NCI-H1694 treated with DMSO at 0.1 percent for 48 hours (cell line): ENCODE measurements at regions not wholly inside any gene's neighbourhood (a gene's known extent, or its start where the extent isn't known, plus 50 kb on each side); places are given as distances from the start of the nearest gene placed in this dataset.

ENCODE experiments used
- DNase-seq: peaks from one replicate; lab custom pipeline; 2025; lab: John Stamatoyannopoulos, UW

- DNase-seq, result no peak
These were observed 675.9 kb upstream of the ADGRL4 start for GRCh38 chr1:79682478-79682877.

- DNase-seq, result no peak
These were observed 674.9 kb upstream of the ADGRL4 start for GRCh38 chr1:79681382-79681781.

- DNase-seq, result no peak
These were observed 673.4 kb upstream of the ADGRL4 start for GRCh38 chr1:79679916-79680315.

DNA sequence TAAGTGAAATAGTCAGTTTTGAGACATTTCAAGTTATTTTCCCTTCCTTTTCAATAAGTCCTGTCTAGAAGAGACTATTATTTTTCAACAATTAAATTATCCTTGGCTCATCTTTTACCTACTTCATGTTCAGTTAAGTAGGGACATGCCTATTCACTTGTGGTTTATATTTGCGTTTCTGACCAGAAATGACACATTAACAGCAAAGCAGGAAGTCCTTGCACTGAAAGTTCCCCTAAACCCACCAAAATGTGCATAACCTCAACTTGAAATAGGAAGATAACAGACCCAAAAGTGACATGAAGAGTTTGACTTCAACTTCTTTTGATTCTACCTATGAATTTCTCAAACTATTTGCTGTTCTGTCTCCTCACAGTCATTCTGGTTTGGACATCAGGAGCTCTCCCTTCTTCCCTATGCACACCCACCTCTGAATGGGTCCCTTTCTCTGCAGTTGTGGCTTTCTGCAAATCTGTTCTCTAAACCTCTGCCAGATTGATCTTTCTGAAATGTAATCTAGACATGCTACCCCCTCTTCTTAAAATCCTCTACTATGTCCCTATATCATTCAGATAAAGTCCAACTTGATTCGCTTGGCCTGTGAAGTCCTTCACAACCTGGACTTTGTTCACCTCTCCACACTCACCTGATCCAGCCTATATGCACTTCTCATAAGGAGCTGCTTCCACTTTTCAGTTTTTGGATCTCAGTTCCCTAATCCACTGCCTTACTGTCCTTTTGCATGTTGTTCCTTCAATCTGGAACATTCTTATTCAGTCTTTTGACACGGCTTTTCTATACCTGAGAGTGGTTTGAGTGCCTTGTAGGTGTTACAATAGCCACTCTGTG lies 661.5 kb upstream of the ADGRL4 start:
- DNase-seq, result no peak

DNA sequence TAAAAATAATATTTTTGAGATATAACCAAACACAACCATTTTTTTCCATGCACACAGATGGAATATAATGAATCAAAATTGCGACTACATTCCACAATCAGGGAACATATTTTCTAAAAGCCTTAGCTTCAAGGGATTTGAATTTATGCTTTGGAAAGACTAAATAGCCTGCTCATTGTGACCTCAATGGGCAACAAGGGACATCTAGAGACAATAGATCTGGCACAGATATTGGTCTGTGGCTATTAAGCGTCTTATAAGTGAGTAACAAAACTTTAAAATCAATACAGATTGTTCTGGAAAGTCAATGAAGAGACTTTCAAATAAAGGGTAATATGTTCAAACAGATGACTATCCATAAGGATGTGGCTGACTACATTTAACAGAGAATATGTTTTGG lies 660.6 kb upstream of the ADGRL4 start:
- DNase-seq, result no peak

GRCh38 chr1:79663916-79664315 lies 657.4 kb upstream of the ADGRL4 start:
- no peak for DNase-seq

DNA sequence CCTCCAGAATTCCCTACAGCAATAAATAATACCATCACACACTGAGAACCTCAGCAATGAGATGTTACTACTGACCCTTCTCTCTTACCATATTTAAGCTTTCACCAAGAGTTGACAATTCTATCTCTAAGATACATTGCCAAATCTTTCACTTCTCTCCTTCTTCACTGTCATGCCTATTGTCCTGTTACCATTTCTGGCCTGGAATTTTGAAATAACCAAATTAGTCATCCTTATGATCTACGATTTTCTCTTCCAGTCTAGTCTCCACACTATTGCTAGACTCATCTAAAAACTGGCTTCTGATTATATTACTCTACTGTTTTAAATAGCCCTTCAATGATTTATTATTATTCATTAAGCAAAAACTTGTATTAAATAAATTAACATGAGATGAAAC lies 656.1 kb upstream of the ADGRL4 start:
- no peak for DNase-seq

- no peak for DNase-seq
These were observed 653.6 kb upstream of the ADGRL4 start for GRCh38 chr1:79660129-79660528.

GRCh38 chr1:79657951-79658658 lies 651.6 kb upstream of the ADGRL4 start:
- no peak for DNase-seq

GRCh38 chr1:79655876-79656275 lies 649.3 kb upstream of the ADGRL4 start:
- no peak for DNase-seq

DNA sequence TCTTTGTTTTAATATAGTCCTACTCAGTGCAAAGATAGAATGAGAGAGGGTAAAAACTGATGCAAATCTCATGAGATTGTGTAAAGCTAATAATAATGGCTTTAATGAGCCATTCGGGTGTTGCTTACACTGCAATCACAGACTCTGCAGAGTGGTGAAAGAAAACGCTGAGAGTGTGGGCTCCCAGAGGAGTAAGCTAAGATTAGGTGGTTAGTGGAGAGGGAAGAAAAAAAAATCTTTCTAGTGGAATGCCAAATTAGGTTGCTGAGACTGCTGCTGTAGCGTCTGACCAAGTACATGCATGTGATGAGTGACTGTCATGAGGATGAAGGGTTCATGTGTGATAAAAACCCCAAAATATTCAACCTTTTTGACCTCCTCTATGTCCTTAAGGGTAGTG lies 645.9 kb upstream of the ADGRL4 start:
- no peak for DNase-seq

DNA sequence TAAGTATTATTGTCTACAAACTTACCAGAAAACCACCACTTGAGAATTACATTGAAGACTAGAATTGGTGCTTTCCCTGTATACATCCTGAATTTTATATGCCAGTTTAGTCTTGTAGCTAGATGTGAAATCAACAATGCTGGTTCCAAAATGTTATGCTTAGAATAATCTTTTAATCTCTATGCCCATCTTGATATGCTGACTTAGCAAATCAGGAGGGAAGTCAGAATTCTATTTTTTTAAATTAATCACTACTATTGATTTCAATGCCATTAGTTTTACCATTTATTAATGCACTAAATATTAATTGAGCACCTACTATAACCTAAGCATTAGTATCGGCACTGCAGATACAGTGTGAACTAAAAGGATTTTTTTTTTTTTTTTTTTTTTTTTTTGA lies 641.6 kb upstream of the ADGRL4 start:
- no peak for DNase-seq

GRCh38 chr1:79646880-79647279 lies 640.4 kb upstream of the ADGRL4 start:
- DNase-seq, result no peak

- DNase-seq, result no peak
These were observed 631.9 kb upstream of the ADGRL4 start for GRCh38 chr1:79638382-79638781.

DNA sequence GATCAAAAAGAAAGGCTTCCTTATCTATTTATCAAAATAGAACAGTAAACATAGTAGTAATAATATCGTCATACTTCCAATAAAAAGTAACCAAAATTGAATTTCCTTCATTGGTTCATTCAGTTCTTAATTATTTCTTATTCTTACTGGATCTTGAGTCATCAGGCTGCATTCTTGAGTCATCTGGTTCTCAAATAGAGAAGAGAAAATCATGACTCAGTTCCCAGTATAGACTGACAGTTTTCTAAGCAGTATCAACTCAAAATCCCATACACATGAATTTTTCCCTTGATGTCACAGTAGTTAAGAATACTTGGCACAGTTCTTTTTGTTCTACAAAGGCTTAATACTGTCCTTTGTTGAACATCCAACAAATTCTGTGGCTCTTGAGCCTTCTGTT lies 626.9 kb upstream of the ADGRL4 start:
- no peak for DNase-seq

- DNase-seq, result no peak
These were observed 622.9 kb upstream of the ADGRL4 start for GRCh38 chr1:79629414-79629813.

GRCh38 chr1:79617777-79618176 lies 611.2 kb upstream of the ADGRL4 start:
- no peak for DNase-seq

DNA sequence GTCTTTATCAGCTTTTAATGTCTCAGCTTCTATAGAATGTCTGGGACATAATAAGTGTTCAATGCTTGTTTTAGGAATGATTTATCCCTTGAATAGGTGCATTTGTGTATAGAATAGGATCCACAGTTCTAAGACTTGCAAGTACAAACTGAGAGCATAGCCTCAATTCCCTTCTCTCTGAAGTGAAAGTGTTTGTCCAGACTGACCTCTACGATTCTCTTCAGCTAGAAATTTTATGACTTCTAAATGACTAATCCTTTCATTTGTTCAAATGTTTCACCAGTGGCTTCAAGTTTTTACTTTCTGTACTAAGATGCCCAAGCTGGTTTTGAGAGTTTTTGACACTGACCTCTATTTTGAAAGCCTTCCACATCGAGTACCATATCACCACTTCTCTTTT lies 608.2 kb upstream of the ADGRL4 start:
- no peak for DNase-seq

GRCh38 chr1:79614106-79614505 lies 607.6 kb upstream of the ADGRL4 start:
- DNase-seq, result no peak

GRCh38 chr1:79613046-79613445 lies 606.5 kb upstream of the ADGRL4 start:
- DNase-seq, result no peak

DNA sequence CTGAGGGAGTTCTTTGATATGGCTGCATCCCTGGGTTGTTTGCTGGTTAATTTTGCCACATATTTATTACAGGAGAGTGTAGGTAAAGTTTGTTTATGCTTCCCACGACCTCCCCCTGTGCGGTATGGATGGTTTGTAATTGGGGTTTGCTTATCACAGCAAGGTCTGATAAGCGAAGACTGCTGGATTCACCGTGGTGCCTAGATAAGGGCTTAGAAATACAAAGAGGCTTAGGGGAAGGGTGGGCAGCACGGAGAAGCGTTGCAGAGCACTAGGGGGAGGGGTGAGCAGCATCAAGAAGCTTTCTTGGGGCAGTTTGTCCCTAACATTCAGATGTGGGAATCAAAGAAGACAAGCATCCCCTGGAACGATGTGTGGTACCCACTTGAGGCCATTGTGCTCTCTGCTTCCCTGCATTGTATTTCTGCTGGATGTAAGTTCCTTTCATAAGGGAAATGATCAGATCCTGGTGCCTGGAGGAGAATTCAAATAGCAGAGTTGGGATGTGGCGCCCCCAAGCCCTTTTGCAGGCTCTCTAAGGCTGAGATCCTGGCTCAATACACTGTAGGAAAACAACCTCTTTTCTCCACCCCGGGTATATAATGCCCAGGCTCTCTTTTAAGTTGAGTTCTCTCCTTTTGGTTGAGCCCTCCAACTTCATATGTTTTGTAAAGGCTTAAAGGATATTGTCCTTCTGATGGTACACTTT lies 598.1 kb upstream of the ADGRL4 start:
- DNase-seq, result no peak

DNA sequence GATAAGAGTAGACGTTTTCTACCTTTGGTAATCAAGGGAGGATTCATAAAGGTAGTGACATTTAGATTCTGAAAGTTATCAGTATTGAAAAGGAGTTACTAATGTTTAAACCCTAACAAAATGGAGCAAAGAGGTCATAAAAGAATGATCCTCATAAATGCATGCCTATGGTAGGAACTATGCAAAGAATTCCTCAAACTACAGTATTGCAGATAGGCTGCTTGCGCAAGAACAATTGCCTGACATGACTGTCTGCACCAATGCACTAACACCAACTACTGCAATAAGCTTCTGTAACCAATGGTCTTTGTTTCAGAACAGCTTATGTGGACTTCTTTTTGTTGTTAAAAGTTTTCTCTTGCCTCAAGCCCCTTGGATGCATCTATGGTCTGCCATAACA lies 597.3 kb upstream of the ADGRL4 start:
- no peak for DNase-seq

GRCh38 chr1:79599257-79599656 lies 592.7 kb upstream of the ADGRL4 start:
- no peak for DNase-seq
